HL-60 (cell line): ENCODE measurements at regions not wholly inside any gene's neighbourhood (a gene's known extent, or its start where the extent isn't known, plus 50 kb on each side); places are given as distances from the start of the nearest gene placed in this dataset.

ENCODE experiments used
- DNase-seq, 2 experiments: peaks; one replicate each; pipeline ENCODE4 v3.0.0-alpha.2; 2010 to 2020; ENCODE audit warnings: low read depth in 1 of 2, low spot score in 1 of 2
- H3K27ac ChIP-seq: fragments of 250-450 bp; sonication (Bioruptor Pico); replicated peaks from 2 replicates; pipeline ENCODE4 v1.5.1; 2020; ENCODE audit warnings: mild to moderate bottlenecking, moderate library complexity
- H3K27me3 ChIP-seq: fragments of 250-450 bp; sonication (Bioruptor Pico); 2 replicates; pipeline ENCODE4 v1.5.1; 2021; ENCODE audit warnings: mild to moderate bottlenecking, moderate library complexity; ENCODE audit not compliant: insufficient read depth, poor library complexity, severe bottlenecking
- H3K4me3 ChIP-seq: replicated peaks from 2 replicates; pipeline ENCODE4 v1.5.1; 2011; ENCODE audit warnings: mild to moderate bottlenecking, control low read depth, low read length; ENCODE audit not compliant: insufficient read depth
- CTCF ChIP-seq: IDR thresholded peaks from one replicate; pipeline ENCODE4 v1.5.1; 2011; ENCODE audit warnings: low read length, control low read depth, inconsistent platforms; ENCODE audit not compliant: insufficient read depth
- GABPA ChIP-seq: IDR thresholded peaks from 2 replicates; pipeline ENCODE4 v1.6.1; 2012; ENCODE audit warnings: low read depth
- POLR2AphosphoS5 ChIP-seq: IDR thresholded peaks from 2 replicates; pipeline ENCODE4 v1.6.1; 2012; ENCODE audit warnings: low read depth
- REST ChIP-seq: IDR thresholded peaks from 2 replicates; pipeline ENCODE4 v1.6.1; 2012; ENCODE audit warnings: low read depth; ENCODE audit not compliant: insufficient replicate concordance
- SPI1 ChIP-seq: IDR thresholded peaks from 2 replicates; pipeline ENCODE4 v1.6.1; 2012; ENCODE audit warnings: low read depth, mild to moderate bottlenecking, borderline replicate concordance

DNA sequence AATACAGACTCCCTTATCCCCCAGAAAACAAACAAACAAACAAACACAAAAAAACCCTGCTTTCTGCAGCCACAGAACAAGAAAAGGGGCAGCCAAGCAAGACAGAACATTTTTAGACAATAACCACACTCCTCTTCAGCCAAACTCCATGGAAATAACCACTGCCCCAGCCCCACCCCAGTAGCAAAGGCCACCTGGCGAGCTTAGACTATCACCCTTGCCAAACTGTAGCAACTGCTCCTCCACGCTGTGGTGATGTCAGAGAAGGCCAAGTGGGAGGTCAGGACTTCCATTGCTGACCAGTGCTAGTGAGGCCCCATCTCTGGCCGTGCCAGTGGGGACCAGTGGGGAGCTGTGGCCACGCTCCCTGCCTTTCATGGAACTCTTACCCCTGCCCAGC, 60.3 kb upstream of the CHRNA7 start:
- Histone ChIP-seq H3K4me3 (no peak overlapping the region), H3K27ac (no peak overlapping the region), H3K27me3 (no peaks in the 10 kb centered on the region)
- DNase-seq: no peak
- TF ChIP-seq CTCF (no peak), GABPA (no peak), SPI1 (no peak), POLR2AphosphoS5 (no peak), REST (no peak)

DNA sequence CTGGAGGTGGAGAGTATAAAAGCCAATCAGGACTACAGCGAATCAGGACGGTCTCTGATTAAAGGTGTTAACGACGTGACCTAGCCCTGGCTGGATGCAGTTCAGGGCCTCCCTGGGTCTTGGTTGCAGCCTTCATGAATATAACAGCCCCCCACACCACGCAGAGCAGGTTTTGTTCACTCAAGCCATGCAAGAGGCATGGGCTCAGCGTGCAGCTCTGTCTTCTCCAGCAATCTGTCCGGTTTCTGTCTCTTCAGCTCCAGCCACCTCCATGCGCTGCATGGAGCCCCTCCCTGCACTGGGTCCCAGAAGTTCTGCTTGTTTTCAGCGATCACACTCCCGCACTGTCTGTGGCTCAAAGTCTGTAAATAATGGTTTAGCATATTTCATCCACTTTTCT, 57.1 kb upstream of the CHRNA7 start:
- TF ChIP-seq CTCF (no peak), POLR2AphosphoS5 (no peak), SPI1 (no peak), REST (no peak), GABPA (no peak)
- no peak overlapping the region for H3K4me3 ChIP-seq
- H3K27ac ChIP-seq: no peak overlapping the region
- H3K27me3 ChIP-seq: no peaks in the 10 kb centered on the region
- DNase-seq: no peak

DNA sequence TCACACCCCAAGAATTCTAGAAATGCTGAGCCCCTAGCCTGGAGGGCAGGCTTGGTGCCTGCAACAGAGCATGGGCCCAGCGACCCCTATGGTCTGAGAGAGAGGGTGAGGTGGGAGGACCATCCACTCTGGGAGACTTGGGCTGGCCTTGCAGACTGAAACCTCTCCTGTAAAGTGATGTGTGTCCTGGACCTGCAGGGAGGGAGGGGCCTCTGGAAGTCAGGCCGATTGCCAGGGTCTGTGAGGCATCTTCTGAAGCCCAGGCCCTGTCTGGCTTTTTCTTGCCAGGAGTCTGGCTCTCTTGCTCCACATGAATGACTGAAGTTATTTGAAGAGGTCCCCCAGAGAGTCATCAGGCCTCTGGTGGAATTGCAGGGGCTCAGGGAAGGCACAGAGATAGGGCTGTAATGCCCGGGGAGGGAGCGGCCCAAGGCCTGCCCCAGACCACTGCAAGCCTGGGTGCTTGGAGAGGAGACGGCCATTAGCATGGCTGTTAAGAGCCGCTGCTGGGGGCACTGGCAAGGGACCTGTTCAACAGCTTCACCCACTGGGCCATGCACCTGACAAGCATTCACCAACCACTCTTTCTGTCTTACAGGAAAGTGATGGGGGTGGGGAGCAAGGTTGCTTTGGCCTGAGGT, 56.0 kb upstream of the CHRNA7 start:
- no peak for TF ChIP-seq POLR2AphosphoS5
- no peak for TF ChIP-seq SPI1
- TF ChIP-seq GABPA: no peak
- TF ChIP-seq REST: no peak
- TF ChIP-seq CTCF: no peak
- no peak overlapping the region for H3K27ac ChIP-seq
- no peak overlapping the region for H3K4me3 ChIP-seq
- no peak for DNase-seq
- no peaks in the 10 kb centered on the region for H3K27me3 ChIP-seq
